Heart left ventricle (tissue), 16 donors: ENCODE measurements at regions not wholly inside any gene's neighbourhood (a gene's known extent, or its start where the extent isn't known, plus 50 kb on each side); places are given as distances from the start of the nearest gene placed in this dataset.
A peak's percentile ranks its signal among the peaks of the same experiment; 100 is the strongest.

Experiments
- ATAC-seq, 4 donors: fragments of 200-7000 bp; cut with Tn5 transposase; one replicate each; pipeline ENCODE4 v1.9.1; 2020 to 2022; ENCODE audit warnings: moderate library complexity in 4 of 4, mild to moderate bottlenecking in 3 of 4, moderate number of reproducible peaks in 1 of 4
- DNase-seq, 5 donors: peaks; one replicate each; pipeline ENCODE4 v3.0.0-alpha.2; 2020
- H3K27ac ChIP-seq, 12 donors: fragments of 200-600 bp; sonication (generic) in 4 of 12; one replicate each; pipeline versions ENCODE4 v1.5.0 to v1.8.0; 2016 to 2022; ENCODE audit warnings: mild to moderate bottlenecking in 2 of 12
- H3K27me3 ChIP-seq, 9 donors: fragments of 200-600 bp; sonication (generic) in 2 of 9; one replicate each; pipeline versions ENCODE4 v1.5.1 to v1.8.0; 2016 to 2022; ENCODE audit warnings: mild to moderate bottlenecking in 3 of 9
- H3K36me3 ChIP-seq, 9 donors: fragments of 200-600 bp; sonication (generic) in 2 of 9; one replicate each; pipeline versions ENCODE4 v1.5.0 to v1.8.0; 2018 to 2022; ENCODE audit warnings: mild to moderate bottlenecking in 2 of 9
- H3K4me1 ChIP-seq, 12 donors: fragments of 200-600 bp; sonication (generic) in 4 of 12; one replicate each; pipeline versions ENCODE4 v1.5.0 to v1.8.0; 2016 to 2022; ENCODE audit warnings: mild to moderate bottlenecking in 3 of 12
- H3K4me3 ChIP-seq, 12 donors: fragments of 200-600 bp; sonication (generic) in 4 of 12; one replicate each; pipeline versions ENCODE4 v1.5.0 to v1.8.0; 2017 to 2022; ENCODE audit warnings: mild to moderate bottlenecking in 9 of 12, moderate library complexity in 4 of 12
- H3K9me3 ChIP-seq, 12 donors: fragments of 200-600 bp; sonication (generic) in 4 of 12; one replicate each; pipeline versions ENCODE4 v1.5.0 to v1.8.0; 2016 to 2022; ENCODE audit warnings: mild to moderate bottlenecking in 1 of 12
- CTCF ChIP-seq, 12 donors: fragments of 200-600 bp; sonication (generic) in 4 of 12; IDR thresholded peaks; one replicate each; pipeline versions ENCODE4 v1.5.0 to v1.8.0; 2018 to 2022; ENCODE audit warnings: antibody characterized with exemption in 12 of 12, mild to moderate bottlenecking in 5 of 12
- POLR2A ChIP-seq, 2 donors: fragments of 450-650 bp; IDR thresholded peaks; one replicate each; pipeline ENCODE4 v1.6.1; 2017; ENCODE audit warnings: antibody characterized with exemption in 2 of 2, mild to moderate bottlenecking in 2 of 2, moderate library complexity in 2 of 2
- WGBS, 4 donors: extraction: QIAGEN DNeasy Blood & Tissue Kit in 2 of 4; methylation state at CpG; one replicate each; pipeline versions ENCODE4 v1.1.5 to v1.1.7; 2013 to 2018; 5-methylcytosine and 5-hydroxymethylcytosine counted together
- intact Hi-C, 10 donors: fragments of 100-400 bp; cut with DNase I; formaldehyde crosslinking; loops; one replicate each; pipeline versions ENCODE4 v1.11.1 to v1.14.2; 2022
- donor health status: ischemic (EF 13 %, LVEDD 7.1; RV severe dilation, severe dysfunction).
- donor health status: healthy with polysubstance abuse.
- donor health status: DM: no; HTN: yes; CAD: no.
- donor health status: DM: no; HTN: no; CAD: no.
- donor health status: ischemic (EF 25% LVEDD 6.9; RV normal size, moderate dysfunction).
- donor health status: ischemic (EF 25% LVEDD 5.7; RV mildly dilated, moderate dysfunction).
- donor health status: healthy.
- donor health status: DM: yes; HTN: yes; CAD: no.
- donor health status: ischemic (EF 35%, LVEDD 5.7; RV mildly dilated, moderate dysfunction).
- donor health status: nonischemic (EF 11% LVEDD 7.7; RV severe dilation, severe dysfunction).
- donor health status: DM: yes; HTN: yes; CAD: no.
- donor health status: PGD.
- donor health status: ischemic (EF 29% LVEDD 5.4; RV normal size, mild dysfunction).
- donor health status: nonischemic (EF 23%, LVEDD 6.1; RV moderate dilation, normal function).

- peaks cover 0 to 2% (median 0%) of the 10 kb centered on the region in 12 donors for H3K4me1 ChIP-seq
- 68 to 87% (median 74%) methylated on average over 18 to 21 of the region's 21 CpGs for WGBS, 4 donors
- H3K9me3 ChIP-seq, result no peaks in the 10 kb centered on the region
- H3K27me3 ChIP-seq, result peaks cover 0 to 12% (median 0%) of the 10 kb centered on the region in 9 donors
- intact Hi-C loops, result no loop called here
- H3K27ac ChIP-seq, result no peak overlapping the region
- no peak for ATAC-seq
- TF ChIP-seq POLR2A (IDR thresholded peaks at IDR 0.05) (no peak), CTCF (IDR thresholded peaks at IDR 0.05) (no peak)
- no peak overlapping the region for H3K4me3 ChIP-seq
- DNase-seq, result no peak
- no peaks in the 10 kb centered on the region for H3K36me3 ChIP-seq
Observed at GRCh38 chr6:167208819-167209576, 51.2 kb upstream of the GPR31 start.

GRCh38 chr6:167209577-167209975 lies 51.8 kb upstream of the GPR31 start:
- TF ChIP-seq POLR2A (IDR thresholded peaks at IDR 0.05), result no peak
- no peak for TF ChIP-seq CTCF (IDR thresholded peaks at IDR 0.05)
- intact Hi-C loops, result no loop called here
- Histone ChIP-seq H3K36me3 (no peaks in the 10 kb centered on the region), H3K4me3 (no peak overlapping the region), H3K9me3 (no peaks in the 10 kb centered on the region), H3K4me1 (peaks cover 0 to 2% (median 0%) of the 10 kb centered on the region in 12 donors), H3K27ac (no peak overlapping the region), H3K27me3 (peaks cover 0 to 12% (median 0%) of the 10 kb centered on the region in 9 donors)
- no peak for DNase-seq
- WGBS, 4 donors, result 78 to 93% (median 91%) methylated on average over 7 to 9 of the region's 9 CpGs
- ATAC-seq, result no peak

- WGBS, 4 donors, result 65 to 72% (median 68%) methylated on average over 21 to 23 of the region's 23 CpGs
- Histone ChIP-seq H3K27me3 (peaks cover 0 to 12% (median 0%) of the 10 kb centered on the region in 9 donors), H3K4me3 (no peak overlapping the region), H3K9me3 (no peaks in the 10 kb centered on the region), H3K36me3 (no peaks in the 10 kb centered on the region), H3K27ac (no peak overlapping the region), H3K4me1 (peaks cover 0 to 2% (median 0%) of the 10 kb centered on the region in 12 donors)
- DNase-seq (peak in 1 of 5 donors; percentile 26), ATAC-seq (peak in 3 of 4 donors; percentile 63 to 78 (median 74))
- intact Hi-C loops, result loop anchor here in 4 of 10 donors (10.0 kb wide), 3 partner anchors 144 to 704 kb away; no protein-coding TSS in a partner anchor
- TF ChIP-seq CTCF (IDR thresholded peaks at IDR 0.05), result no peak
- TF ChIP-seq POLR2A (IDR thresholded peaks at IDR 0.05), result no peak
Observed at GRCh38 chr6:167210375-167211294, 52.9 kb upstream of the GPR31 start.

- no peak for ATAC-seq
- no peak for DNase-seq
- WGBS, 4 donors, result 78 to 94% (median 83%) methylated on average over 1 of the region's 1 CpG
- TF ChIP-seq CTCF (IDR thresholded peaks at IDR 0.05), result no peak
- no peak for TF ChIP-seq POLR2A (IDR thresholded peaks at IDR 0.05)
- Histone ChIP-seq H3K4me1 (peaks cover 0 to 2% (median 0%) of the 10 kb centered on the region in 12 donors), H3K27ac (no peak overlapping the region), H3K36me3 (no peaks in the 10 kb centered on the region), H3K4me3 (no peak overlapping the region), H3K9me3 (no peaks in the 10 kb centered on the region), H3K27me3 (peaks cover 0 to 12% (median 0%) of the 10 kb centered on the region in 9 donors)
- intact Hi-C loops, result loop anchor here in 4 of 10 donors (10.0 kb wide), 3 partner anchors 144 to 704 kb away; no protein-coding TSS in a partner anchor
Observed at GRCh38 chr6:167211295-167211648, 53.5 kb upstream of the GPR31 start.
